ENCODE measurements at regions not wholly inside any gene's neighbourhood (a gene's known extent, or its start where the extent isn't known, plus 50 kb on each side); places are given as distances from the start of the nearest gene placed in this dataset.
"Not testable (repeated sequence)": the region's sequence is repeated elsewhere in the genome, so short reads cannot be mapped to it uniquely, and the experiment has no call there.

DNA sequence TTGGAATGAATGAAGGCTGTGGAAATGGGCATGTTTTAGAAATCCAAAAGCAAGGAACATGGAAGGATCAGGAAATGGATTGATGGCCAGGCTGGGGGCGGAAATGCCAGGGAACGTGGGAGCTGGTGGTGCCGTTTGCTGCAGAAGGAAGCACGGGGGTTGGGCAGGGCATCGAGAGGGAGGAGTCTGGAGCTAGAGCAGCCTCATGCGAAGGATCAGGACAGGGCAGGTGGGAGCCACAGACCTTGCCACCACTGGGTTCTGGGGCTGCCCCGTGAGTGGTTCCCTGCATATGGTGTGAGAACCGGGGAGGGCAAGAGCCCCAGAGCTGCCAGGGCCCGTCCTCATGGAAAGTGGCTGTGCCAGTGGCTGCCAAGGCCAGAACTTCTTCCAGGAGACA lies 193.8 kb upstream of the ZNF32 start:
- TF ChIP-seq EZH2phosphoT487 (IDR thresholded peaks at IDR 0.05; ENCODE audit: borderline replicate concordance) (no peak), CTCF (conservative IDR thresholded peaks at IDR 0.05; ENCODE audit: low read length) (no peak)
- Histone ChIP-seq H3K79me2 (ENCODE audit: insufficient read depth, low read length) (no peaks in the 10 kb centered on the region), H3K9ac (ENCODE audit: low read depth, low read length, poor library complexity, severe bottlenecking) (no peak overlapping the region), H3K9me2 (replicated peaks; ENCODE audit: low read depth, low read length) (no peaks in the 10 kb centered on the region), H3K4me3 (ENCODE audit: low read length, poor library complexity, severe bottlenecking) (no peak overlapping the region), H3F3A (ENCODE audit: low read depth) (no peaks in the 10 kb centered on the region), H3K4me1 (ENCODE audit: insufficient read depth, low read length, poor library complexity, severe bottlenecking) (peaks cover 14% of the 10 kb centered on the region), H3K9me3 (ENCODE audit: insufficient read depth, low read depth, low read length) (no peaks in the 10 kb centered on the region), H3K36me3 (ENCODE audit: insufficient read depth, low read length) (no peaks in the 10 kb centered on the region), H2AFZ (ENCODE audit: low read length) (no peak overlapping the region), H3K4me2 (ENCODE audit: low read depth, low read length, poor library complexity, severe bottlenecking) (no peak overlapping the region), H3K27me3 (ENCODE audit: insufficient read depth, low read length, poor library complexity, severe bottlenecking) (no peaks in the 10 kb centered on the region), H4K20me1 (ENCODE audit: insufficient read depth, low read length, poor library complexity, severe bottlenecking) (no peaks in the 10 kb centered on the region)

DNA sequence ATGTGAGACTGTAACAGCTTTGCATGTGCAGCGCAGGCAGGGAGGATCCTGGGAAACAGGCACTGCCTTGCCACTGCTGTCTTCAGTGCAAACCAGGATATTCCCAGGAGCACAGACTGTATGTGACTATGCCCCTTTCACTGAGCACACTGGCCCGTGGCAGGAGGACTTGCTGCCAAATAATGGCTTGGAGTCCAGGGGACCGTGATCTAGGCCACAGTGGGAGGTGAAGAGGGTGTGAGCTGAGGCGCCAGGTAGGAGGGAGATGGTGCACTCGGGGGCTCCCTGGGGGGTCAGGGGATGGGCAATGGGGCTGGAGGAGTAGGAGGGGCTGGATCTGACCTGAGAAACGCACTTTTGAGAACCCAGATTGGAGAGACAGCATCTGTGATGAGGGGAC lies 193.4 kb upstream of the ZNF32 start:
- Histone ChIP-seq H3K4me1 (ENCODE audit: insufficient read depth, low read length, poor library complexity, severe bottlenecking) (peaks cover 14% of the 10 kb centered on the region), H3K36me3 (ENCODE audit: insufficient read depth, low read length) (no peaks in the 10 kb centered on the region), H3K9ac (ENCODE audit: low read depth, low read length, poor library complexity, severe bottlenecking) (no peak overlapping the region), H2AFZ (ENCODE audit: low read length) (no peak overlapping the region), H3K79me2 (ENCODE audit: insufficient read depth, low read length) (no peaks in the 10 kb centered on the region), H3K4me2 (ENCODE audit: low read depth, low read length, poor library complexity, severe bottlenecking) (no peak overlapping the region), H3F3A (ENCODE audit: low read depth) (no peaks in the 10 kb centered on the region), H3K4me3 (ENCODE audit: low read length, poor library complexity, severe bottlenecking) (no peak overlapping the region), H3K9me3 (ENCODE audit: insufficient read depth, low read depth, low read length) (no peaks in the 10 kb centered on the region), H3K27me3 (ENCODE audit: insufficient read depth, low read length, poor library complexity, severe bottlenecking) (no peaks in the 10 kb centered on the region), H4K20me1 (ENCODE audit: insufficient read depth, low read length, poor library complexity, severe bottlenecking) (no peaks in the 10 kb centered on the region), H3K9me2 (replicated peaks; ENCODE audit: low read depth, low read length) (0 out of 2 replicates have a peak, but pooled peaks cover 3% of the 10 kb centered on the region)
- TF ChIP-seq EZH2phosphoT487 (IDR thresholded peaks at IDR 0.05; ENCODE audit: borderline replicate concordance): no peak
- no peak for TF ChIP-seq CTCF (conservative IDR thresholded peaks at IDR 0.05; ENCODE audit: low read length)

DNA sequence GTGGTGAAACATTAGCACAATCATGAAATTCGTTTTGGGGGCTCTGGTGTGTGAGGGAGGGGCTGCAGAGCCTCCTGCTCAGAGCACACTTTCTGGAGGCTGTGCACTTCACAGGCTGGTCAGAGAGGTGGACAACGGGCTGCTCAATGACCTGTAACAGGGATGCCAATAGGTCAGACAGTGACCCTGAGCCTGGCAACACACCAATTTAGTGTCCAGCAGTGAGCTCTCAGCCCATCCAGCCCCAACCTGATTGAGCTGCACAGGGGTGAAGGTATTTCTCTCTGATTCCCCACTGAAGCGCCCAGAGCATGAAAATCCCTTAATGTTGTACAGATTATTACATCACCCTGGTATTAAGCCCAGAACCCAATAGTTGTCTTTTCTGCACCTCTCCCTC lies 191.3 kb upstream of the ZNF32 start:
- Histone ChIP-seq H3K9me2 (replicated peaks; ENCODE audit: low read depth, low read length) (0 out of 2 replicates have a peak, but pooled peaks cover 3% of the 10 kb centered on the region), H3F3A (ENCODE audit: low read depth) (no peaks in the 10 kb centered on the region), H3K9me3 (ENCODE audit: insufficient read depth, low read depth, low read length) (no peaks in the 10 kb centered on the region), H3K36me3 (ENCODE audit: insufficient read depth, low read length) (no peaks in the 10 kb centered on the region), H3K9ac (ENCODE audit: low read depth, low read length, poor library complexity, severe bottlenecking) (no peak overlapping the region), H3K4me2 (ENCODE audit: low read depth, low read length, poor library complexity, severe bottlenecking) (no peak overlapping the region), H3K4me1 (ENCODE audit: insufficient read depth, low read length, poor library complexity, severe bottlenecking) (peaks cover 2% of the 10 kb centered on the region), H3K79me2 (ENCODE audit: insufficient read depth, low read length) (no peaks in the 10 kb centered on the region), H3K27me3 (ENCODE audit: insufficient read depth, low read length, poor library complexity, severe bottlenecking) (no peaks in the 10 kb centered on the region), H2AFZ (ENCODE audit: low read length) (no peak overlapping the region), H3K4me3 (ENCODE audit: low read length, poor library complexity, severe bottlenecking) (no peak overlapping the region), H4K20me1 (ENCODE audit: insufficient read depth, low read length, poor library complexity, severe bottlenecking) (no peaks in the 10 kb centered on the region)
- TF ChIP-seq EZH2phosphoT487 (IDR thresholded peaks at IDR 0.05; ENCODE audit: borderline replicate concordance) (no peak), CTCF (conservative IDR thresholded peaks at IDR 0.05; ENCODE audit: low read length) (no peak)

DNA sequence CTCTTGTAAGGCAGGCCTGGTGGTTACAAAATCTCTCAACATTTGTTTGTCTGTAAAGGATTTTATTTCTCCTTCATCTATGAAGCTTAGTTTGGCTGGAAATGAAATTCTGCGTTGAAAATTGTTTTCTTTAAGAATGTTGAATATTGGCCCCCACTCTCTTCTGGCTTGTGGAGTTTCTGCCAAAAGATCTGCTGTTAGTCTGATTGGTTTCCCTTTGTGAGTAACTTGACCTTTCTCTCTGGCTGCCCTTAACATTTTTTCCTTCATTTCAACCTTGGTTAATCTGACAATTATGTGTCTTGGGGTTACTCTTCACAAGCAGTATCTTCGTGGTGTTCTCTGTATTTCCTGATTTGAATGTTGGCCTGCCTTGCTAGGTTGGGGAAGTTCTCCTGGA lies 186.1 kb upstream of the ZNF32 start:
- not testable (repeated sequence) for H3K79me2 ChIP-seq (ENCODE audit: insufficient read depth, low read length); H3F3A ChIP-seq (ENCODE audit: low read depth); H3K36me3 ChIP-seq (ENCODE audit: insufficient read depth, low read length); H3K9me3 ChIP-seq (ENCODE audit: insufficient read depth, low read depth, low read length); H3K4me2 ChIP-seq (ENCODE audit: low read depth, low read length, poor library complexity, severe bottlenecking); H2AFZ ChIP-seq (ENCODE audit: low read length); H3K4me3 ChIP-seq (ENCODE audit: low read length, poor library complexity, severe bottlenecking); H3K27me3 ChIP-seq (ENCODE audit: insufficient read depth, low read length, poor library complexity, severe bottlenecking); H3K9me2 ChIP-seq (replicated peaks; ENCODE audit: low read depth, low read length); H3K4me1 ChIP-seq (ENCODE audit: insufficient read depth, low read length, poor library complexity, severe bottlenecking); H4K20me1 ChIP-seq (ENCODE audit: insufficient read depth, low read length, poor library complexity, severe bottlenecking); H3K9ac ChIP-seq (ENCODE audit: low read depth, low read length, poor library complexity, severe bottlenecking)
